Colonic mucosa (tissue), 4 donors: ENCODE measurements at regions not wholly inside any gene's neighbourhood (a gene's known extent, or its start where the extent isn't known, plus 50 kb on each side); places are given as distances from the start of the nearest gene placed in this dataset.

ENCODE experiments used
- DNase-seq: peaks from one replicate; pipeline ENCODE4 v3.0.0-alpha.2; 2020
- H3K27ac ChIP-seq: fragments of 200-600 bp; one replicate; pipeline ENCODE4 v1.8.0; 2021
- H3K27me3 ChIP-seq: fragments of 200-600 bp; one replicate; pipeline ENCODE4 v1.8.0; 2021
- H3K36me3 ChIP-seq: fragments of 200-600 bp; one replicate; pipeline ENCODE4 v1.8.0; 2021
- H3K4me1 ChIP-seq: fragments of 200-600 bp; one replicate; pipeline ENCODE4 v1.8.0; 2021; ENCODE audit warnings: mild to moderate bottlenecking
- H3K4me3 ChIP-seq: fragments of 200-600 bp; one replicate; pipeline ENCODE4 v1.8.0; 2021
- H3K9ac ChIP-seq, 2 donors: one replicate each; pipeline ENCODE4 v1.7.0; 2013; ENCODE audit warnings: control low read depth in 2 of 2, low read depth in 2 of 2, low read length in 2 of 2
- H3K9me3 ChIP-seq: fragments of 200-600 bp; one replicate; pipeline ENCODE4 v1.8.0; 2021
- intact Hi-C: fragments of 100-400 bp; cut with DNase I; formaldehyde crosslinking; loops from one replicate; pipeline ENCODE4 v1.14.1; 2022
- TF ChIP-seq, protein P1 (sequence below): fragments of 200-600 bp; IDR thresholded peaks from one replicate; pipeline ENCODE4 v1.8.0; 2022; ENCODE audit warnings: antibody characterized with exemption, mild to moderate bottlenecking
- donor health status: healthy.
- donor health status: DM: no; HTN: no; CAD: no.
- donor health status: DM: no; HTN: no; CAD: no.

- H3K27me3 ChIP-seq, result no peaks in the 10 kb centered on the region
- no peaks in the 10 kb centered on the region for H3K4me1 ChIP-seq
- no peak overlapping the region for H3K27ac ChIP-seq
- TF ChIP-seq, protein P1, sequence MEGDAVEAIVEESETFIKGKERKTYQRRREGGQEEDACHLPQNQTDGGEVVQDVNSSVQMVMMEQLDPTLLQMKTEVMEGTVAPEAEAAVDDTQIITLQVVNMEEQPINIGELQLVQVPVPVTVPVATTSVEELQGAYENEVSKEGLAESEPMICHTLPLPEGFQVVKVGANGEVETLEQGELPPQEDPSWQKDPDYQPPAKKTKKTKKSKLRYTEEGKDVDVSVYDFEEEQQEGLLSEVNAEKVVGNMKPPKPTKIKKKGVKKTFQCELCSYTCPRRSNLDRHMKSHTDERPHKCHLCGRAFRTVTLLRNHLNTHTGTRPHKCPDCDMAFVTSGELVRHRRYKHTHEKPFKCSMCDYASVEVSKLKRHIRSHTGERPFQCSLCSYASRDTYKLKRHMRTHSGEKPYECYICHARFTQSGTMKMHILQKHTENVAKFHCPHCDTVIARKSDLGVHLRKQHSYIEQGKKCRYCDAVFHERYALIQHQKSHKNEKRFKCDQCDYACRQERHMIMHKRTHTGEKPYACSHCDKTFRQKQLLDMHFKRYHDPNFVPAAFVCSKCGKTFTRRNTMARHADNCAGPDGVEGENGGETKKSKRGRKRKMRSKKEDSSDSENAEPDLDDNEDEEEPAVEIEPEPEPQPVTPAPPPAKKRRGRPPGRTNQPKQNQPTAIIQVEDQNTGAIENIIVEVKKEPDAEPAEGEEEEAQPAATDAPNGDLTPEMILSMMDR, result no peak
- intact Hi-C loops, result no loop called here
- DNase-seq, result no peak
- no peak overlapping the region for H3K9ac ChIP-seq
- H3K9me3 ChIP-seq, result no peaks in the 10 kb centered on the region
- no peak overlapping the region for H3K4me3 ChIP-seq
- H3K36me3 ChIP-seq, result no peaks in the 10 kb centered on the region
These were observed 568.3 kb upstream of the MEX3C start for GRCh38 chr18:51765606-51766360.

DNA sequence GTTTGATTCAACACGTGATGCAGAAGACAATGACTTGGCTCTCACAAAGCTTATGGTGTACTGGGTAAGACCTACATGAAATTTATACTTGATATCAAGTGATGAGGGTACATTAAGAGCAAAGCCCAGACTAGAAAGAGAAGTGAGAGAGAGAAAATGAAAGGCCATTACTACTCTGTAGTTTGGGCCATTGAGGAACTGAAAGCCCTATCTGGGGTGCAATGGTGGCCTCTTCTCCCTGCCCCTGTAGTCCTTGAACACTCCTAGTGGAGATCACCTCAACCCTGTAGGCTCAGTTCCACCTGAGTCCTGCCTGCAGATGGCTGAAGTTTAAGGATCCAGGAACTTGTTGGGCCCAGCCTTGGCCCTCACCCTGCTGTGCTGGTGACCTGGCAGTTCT is 569.8 kb upstream of the MEX3C start:
- Histone ChIP-seq H3K27ac (no peak overlapping the region), H3K36me3 (no peaks in the 10 kb centered on the region), H3K4me3 (no peak overlapping the region), H3K27me3 (no peaks in the 10 kb centered on the region), H3K4me1 (no peaks in the 10 kb centered on the region), H3K9ac (no peak overlapping the region), H3K9me3 (no peaks in the 10 kb centered on the region)
- intact Hi-C loops, result no loop called here
- TF ChIP-seq, protein P1, result no peak
- DNase-seq, result no peak

DNA sequence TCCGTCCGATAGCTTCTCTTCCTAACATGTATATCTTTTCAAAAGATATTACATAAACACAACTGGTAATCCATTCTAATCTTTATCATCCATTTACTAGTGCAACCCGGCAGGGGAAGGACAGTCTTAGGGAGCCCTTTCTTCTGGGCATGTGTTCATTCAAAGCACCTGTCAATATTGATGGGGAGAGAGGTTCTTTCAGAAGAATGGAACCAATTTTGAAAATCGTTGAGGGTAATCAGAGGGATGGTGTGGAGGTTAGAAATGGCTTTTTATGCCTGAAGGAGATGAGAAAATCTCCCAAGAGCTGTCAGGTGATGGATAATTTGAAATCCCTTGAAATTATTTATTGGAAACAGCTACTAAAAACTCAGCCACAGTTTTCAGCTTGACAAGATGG is 561.9 kb upstream of the DCC start:
- intact Hi-C loops, result no loop called here
- Histone ChIP-seq H3K9ac (no peak overlapping the region), H3K27ac (no peak overlapping the region), H3K4me1 (no peaks in the 10 kb centered on the region), H3K36me3 (no peaks in the 10 kb centered on the region), H3K27me3 (no peaks in the 10 kb centered on the region), H3K9me3 (no peaks in the 10 kb centered on the region), H3K4me3 (no peak overlapping the region)
- TF ChIP-seq, protein P1, result no peak
- DNase-seq, result no peak

GRCh38 chr18:51789871-51790270 is 550.1 kb upstream of the DCC start:
- no peak overlapping the region for H3K27ac ChIP-seq
- no peak for DNase-seq
- TF ChIP-seq, protein P1, result no peak
- no peaks in the 10 kb centered on the region for H3K4me1 ChIP-seq
- H3K9me3 ChIP-seq, result no peaks in the 10 kb centered on the region
- no peak overlapping the region for H3K9ac ChIP-seq
- no peaks in the 10 kb centered on the region for H3K36me3 ChIP-seq
- intact Hi-C loops, result no loop called here
- H3K27me3 ChIP-seq, result no peaks in the 10 kb centered on the region
- no peak overlapping the region for H3K4me3 ChIP-seq

GRCh38 chr18:51801514-51801913 is 538.5 kb upstream of the DCC start:
- Histone ChIP-seq H3K4me3 (no peak overlapping the region), H3K4me1 (no peaks in the 10 kb centered on the region), H3K36me3 (no peaks in the 10 kb centered on the region), H3K27me3 (no peaks in the 10 kb centered on the region), H3K9ac (no peak overlapping the region), H3K9me3 (no peaks in the 10 kb centered on the region), H3K27ac (no peak overlapping the region)
- intact Hi-C loops, result no loop called here
- TF ChIP-seq, protein P1, result no peak
- no peak for DNase-seq
